Activated CD8-positive, alpha-beta memory T cell treated with anti-CD3 and anti-CD28 coated beads for 1 hour (primary cell): ENCODE measurements at regions not wholly inside any gene's neighbourhood (a gene's known extent, or its start where the extent isn't known, plus 50 kb on each side); places are given as distances from the start of the nearest gene placed in this dataset.
"Not testable (repeated sequence)": the region's sequence is repeated elsewhere in the genome, so short reads cannot be mapped to it uniquely, and the experiment has no call there.

Experiments used
- DNase-seq, 2 donors: peaks; one replicate each; pipeline ENCODE4 v3.0.0-alpha.2; 2020; ENCODE audit warnings: low read depth in 1 of 2; ENCODE audit errors: extremely low read depth in 1 of 2

DNA sequence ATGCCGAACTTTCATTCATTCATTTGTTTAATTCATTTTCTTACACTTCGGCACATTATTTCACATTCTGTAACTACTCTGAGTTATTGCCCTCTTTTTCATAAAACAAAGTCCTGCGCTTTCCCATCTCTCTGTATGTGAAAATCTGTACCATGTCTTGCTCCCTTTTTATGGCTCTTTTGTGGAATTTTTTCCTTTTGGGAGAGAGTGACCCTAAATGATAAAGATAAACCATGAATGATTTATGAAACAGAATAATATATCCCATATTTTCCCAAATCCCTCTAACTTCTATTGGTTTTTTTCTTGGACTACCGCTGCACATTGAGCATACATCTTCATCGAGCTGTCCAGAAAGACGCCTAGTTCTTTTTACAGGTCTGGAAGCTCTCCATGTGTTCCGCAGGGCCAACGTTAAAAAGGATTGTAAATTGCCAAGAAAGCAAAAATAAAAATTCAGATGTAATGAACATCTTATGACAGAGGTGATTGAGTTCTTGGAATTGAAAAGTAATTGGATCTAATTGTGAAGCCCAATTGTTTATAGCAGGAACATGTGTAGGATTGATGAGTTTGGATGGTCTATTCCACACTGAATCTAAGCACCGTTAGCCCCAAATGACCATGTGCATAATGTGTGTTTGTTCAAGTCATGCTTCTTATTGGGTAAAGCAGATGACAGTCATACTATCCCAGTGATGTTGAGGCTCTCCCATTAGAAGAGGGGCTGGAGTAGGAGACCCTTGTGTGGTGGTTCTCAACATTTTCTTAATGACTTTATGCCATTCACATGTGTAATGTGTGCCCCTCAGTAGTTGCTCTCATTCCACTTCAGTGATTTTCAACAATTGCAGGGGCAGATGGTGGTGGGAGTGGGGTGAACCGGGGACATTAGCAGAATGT lies 378.9 kb downstream of the DLEU7 start:
- DNase-seq, result no peak

- DNase-seq, result no peak
These were observed 377.0 kb downstream of the DLEU7 start for GRCh38 chr13:50466456-50466855.

DNA sequence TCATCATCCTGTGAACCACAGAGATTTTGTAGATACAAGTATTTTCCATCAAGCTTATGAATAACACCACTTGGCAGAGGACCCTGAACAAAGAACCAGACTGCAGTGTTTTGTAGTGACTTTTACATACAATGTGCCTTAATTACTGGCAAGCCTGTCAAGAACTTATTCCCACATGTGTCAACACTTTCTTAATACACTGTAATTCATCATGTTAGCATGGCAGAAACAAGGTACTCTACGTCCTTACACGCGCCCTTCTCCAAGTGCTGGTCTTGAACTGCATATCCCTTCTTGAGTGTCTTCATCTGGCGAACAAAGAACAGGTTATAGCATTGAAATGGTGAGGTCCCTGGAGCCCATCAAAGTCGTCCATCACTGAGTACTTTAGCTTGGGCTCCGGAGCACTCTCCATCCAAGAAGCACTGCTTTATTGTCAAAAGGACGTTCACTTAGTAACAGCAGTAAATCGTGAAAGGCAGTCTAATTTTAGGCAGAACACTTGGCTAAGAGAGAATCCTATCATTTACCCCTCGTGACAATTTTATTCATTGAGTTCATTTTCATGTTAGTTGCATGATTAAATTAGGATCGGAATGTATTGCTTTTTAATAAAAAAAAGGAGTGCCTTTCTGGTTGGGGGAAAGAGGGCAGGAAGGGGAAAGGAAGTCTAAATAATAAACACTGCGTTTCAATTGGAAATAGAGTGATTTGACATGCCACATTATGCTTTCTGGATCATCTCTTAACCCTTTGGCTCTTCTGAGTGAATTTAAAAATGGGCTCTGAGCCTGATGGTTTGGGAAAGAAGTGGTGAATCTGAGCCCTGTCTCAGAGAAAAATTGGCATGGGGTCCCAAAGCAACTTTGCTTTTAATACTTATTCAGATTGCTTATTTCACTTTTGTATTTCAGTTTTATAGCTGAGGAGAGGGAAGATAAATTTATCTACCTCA lies 376.1 kb downstream of the DLEU7 start:
- DNase-seq, result no peak

- DNase-seq, result no peak
These were observed 374.4 kb downstream of the DLEU7 start for GRCh38 chr13:50468849-50469669.

DNA sequence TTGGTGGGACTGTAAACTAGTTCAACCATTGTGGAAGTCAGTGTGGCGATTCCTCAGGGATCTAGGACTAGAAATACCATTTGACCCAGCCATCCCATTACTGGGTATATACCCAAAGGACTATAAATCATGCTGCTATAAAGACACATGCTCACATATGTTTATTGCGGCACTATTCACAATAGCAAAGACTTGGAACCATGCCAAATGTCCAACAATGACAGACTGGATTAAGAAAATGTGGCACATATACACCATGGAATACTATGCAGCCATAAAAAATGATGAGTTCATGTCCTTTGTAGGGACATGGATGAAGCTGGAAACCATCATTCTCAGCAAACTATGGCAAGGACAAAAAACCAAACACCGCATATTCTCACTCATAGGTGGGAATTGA lies 370.4 kb downstream of the DLEU7 start:
- DNase-seq, result not testable (repeated sequence)

- DNase-seq, result no peak
These were observed 369.3 kb downstream of the DLEU7 start for GRCh38 chr13:50474088-50474662.

- DNase-seq, result no peak
These were observed 366.8 kb downstream of the DLEU7 start for GRCh38 chr13:50476577-50477285.

- no peak for DNase-seq
These were observed 361.6 kb downstream of the DLEU7 start for GRCh38 chr13:50481936-50482335.

DNA sequence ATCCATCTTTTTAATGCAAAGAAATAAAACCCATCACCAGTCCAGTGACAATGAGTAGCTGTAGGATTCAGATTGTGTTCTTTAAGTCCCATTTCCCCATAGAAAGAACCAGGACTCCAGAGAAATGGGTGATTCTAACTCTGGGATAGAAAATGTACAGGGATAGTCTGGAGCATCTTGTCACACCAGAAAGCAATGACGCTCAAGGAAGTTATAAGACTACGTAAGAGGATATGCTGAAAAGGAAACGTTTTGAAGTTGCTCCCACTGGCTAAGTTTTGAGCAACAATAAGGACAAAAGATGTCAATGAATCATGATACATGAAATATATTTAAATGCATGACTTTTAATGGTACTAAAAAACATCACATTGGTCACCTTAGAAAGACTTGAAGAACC lies 360.1 kb downstream of the DLEU7 start:
- DNase-seq, result no peak

DNA sequence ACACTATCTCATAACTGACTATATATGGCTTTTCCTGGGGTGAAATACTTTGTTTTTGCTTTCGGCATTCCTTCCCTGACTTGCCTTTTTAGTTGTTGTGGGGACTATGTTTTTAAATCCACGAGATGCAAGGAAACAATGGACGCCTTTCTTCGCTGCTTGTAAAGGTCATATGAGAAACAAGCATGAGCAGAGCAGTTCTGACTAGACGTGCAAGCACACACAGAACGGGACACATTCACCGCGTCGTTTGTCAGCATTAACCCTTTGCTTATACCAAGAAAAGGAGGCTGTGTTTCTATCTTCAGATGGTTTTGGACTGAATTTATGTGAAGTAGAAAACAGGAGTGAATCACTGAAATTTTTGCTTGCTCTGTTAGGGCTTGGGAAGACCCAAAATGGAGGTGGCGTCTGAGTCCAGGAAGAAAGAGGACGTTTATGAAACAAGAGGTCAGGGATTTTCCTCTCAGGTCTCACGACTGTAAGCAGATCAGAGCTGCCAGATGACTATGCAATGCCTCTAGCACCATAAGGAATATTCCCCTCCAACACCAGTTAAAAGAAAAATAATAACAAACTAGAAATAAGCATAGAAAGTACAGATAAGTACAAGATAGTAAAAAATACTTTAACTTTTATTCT lies 358.9 kb downstream of the DLEU7 start:
- DNase-seq, result no peak

- DNase-seq, result no peak
These were observed 357.2 kb downstream of the DLEU7 start for GRCh38 chr13:50485979-50486935.

DNA sequence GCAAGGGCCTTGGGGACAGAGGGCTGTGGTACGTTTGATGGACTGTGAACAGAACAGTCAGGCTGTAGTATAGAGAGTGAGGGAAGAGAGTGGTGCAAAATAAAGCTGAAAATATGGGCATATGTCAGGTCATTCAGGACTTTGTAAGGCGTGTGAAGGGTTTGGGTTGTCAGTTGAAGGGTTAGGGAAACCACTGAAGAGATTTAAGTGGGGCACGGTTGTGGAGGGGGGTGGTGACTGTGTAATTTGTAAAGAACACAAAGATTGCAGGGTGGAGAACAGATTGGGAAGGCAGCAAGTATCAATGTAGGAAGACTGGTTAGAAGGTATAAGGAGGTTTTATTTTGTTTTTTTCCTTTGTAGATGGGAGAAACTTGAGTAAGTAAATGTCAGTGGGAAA lies 349.8 kb downstream of the DLEU7 start:
- DNase-seq, result no peak

DNA sequence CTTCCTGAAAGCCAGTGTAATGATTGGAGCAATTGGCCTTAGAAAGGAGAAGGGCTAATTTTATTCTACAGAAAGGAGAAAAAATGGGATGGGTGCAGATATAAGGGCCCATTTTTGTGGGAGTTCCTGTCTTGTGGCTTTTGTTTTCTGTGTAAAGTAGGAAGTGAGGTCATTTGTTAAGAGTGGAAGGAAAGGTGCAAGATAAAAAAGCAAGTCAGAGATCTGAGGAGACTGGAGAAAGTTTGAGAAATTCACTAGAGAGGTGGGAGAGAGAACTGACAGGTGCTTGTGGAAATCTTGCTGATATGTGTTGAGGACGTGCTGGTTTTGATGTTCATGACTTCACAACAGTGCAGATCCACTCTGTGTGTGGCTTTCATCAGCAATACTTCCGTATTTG lies 349.4 kb downstream of the DLEU7 start:
- no peak for DNase-seq

- DNase-seq, result not testable (repeated sequence)
These were observed 340.3 kb downstream of the DLEU7 start for GRCh38 chr13:50503212-50503611.

GRCh38 chr13:50509167-50509566 lies 334.3 kb downstream of the DLEU7 start:
- DNase-seq, result no peak

DNA sequence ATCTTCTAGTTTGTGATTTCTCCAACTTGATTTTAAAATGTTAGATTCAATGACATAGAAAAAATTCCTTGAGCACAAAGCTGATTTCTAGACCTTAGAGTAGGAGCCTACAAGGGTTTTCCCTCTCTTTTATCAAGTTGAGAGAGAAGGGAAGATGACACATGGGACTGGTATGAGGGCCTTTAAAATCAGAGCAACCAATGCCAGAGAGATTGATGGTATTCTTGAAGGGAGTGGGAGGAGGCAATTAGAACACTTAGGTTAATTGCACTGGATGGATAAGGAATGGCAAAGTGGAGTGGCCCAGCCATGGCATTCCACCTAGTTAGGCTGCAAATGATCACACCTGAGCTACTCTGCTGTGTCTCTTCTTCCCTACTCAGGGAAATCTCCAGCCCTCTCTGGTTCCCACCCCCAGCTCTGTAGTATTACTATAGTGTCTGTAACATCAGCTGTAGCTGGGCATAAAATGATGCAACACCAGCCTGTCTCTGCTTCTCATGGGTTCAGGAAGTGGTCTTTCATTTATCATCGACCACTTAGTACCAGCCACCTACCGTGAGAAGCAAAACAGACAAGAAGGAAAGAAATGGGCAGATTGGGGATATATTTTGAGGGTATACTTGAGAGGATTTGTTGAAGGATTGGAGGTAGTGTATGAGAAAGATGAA lies 333.6 kb downstream of the DLEU7 start:
- no peak for DNase-seq

DNA sequence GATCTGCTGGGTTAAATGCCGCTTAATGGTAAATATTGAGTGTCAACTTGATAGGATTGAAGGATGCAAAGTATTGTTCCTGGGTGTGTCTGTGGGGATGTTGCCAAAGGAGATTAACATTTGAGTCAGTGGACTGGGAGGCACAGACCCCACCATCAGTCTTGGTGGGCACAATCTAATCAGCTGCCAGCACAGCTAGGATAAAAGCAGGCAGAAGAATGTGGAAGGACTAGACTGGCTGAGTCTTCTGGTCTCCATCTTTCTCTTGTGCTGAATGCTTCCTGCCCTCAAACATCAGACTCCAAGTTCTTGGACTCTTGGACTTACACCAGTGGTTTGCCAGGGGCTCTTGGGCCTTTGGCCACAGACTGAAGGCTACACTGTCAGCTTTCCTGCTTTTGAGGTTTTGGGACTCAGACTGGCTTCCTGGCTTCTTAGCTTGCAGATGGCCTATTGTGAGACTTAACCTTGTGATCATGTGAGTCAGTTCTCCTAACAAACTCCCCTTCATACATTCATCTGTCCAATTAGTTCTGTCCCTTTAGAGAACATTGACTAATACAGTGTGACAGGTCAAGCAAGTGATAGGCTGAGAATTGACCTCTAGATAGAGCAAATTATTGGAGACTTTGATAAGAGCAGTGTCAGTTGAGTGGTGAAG lies 332.5 kb downstream of the DLEU7 start:
- DNase-seq, result not testable (repeated sequence)
